ENCODE measurements at regions not wholly inside any gene's neighbourhood (a gene's known extent, or its start where the extent isn't known, plus 50 kb on each side); places are given as distances from the start of the nearest gene placed in this dataset.

DNA sequence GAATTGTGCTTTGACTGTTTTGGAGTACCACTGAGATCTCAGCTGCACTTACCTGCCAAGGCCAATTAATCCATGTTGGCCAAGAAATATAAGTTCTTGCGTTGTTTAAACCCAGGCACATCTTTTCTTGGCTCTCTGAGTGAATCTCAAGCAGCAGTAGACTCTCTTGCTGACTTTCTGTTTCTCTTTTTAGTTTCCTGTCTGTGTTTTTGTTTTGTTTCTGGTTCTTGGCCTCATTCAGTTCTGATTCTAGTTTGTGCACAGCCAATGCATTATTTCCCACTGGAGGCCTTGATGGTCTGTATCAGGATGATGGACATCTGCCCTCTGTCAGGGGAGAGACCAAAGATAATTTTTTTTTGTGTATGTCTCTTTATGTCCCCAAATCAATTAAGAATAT, 379.4 kb downstream of the CDH2 start:
- peaks cover 3% of the 10 kb centered on the region for H3K4me1 Mint-ChIP-seq (ENCODE audit: low read depth, unreplicated experiment)
- no peaks in the 10 kb centered on the region for H3K36me3 Mint-ChIP-seq (ENCODE audit: unreplicated experiment)
- TF ChIP-seq CTCF (IDR thresholded peaks at IDR 0.05; ENCODE audit: partially characterized antibody, unreplicated experiment): no peak
- H3K27me3 Mint-ChIP-seq (ENCODE audit: unreplicated experiment): no peaks in the 10 kb centered on the region
- peaks cover 2% of the 10 kb centered on the region for H3K9me3 Mint-ChIP-seq (ENCODE audit: unreplicated experiment)
- no peak for DNase-seq
- H3K4me3 Mint-ChIP-seq (ENCODE audit: unreplicated experiment): no peak overlapping the region
- H3K27ac Mint-ChIP-seq (ENCODE audit: unreplicated experiment): no peak overlapping the region

DNA sequence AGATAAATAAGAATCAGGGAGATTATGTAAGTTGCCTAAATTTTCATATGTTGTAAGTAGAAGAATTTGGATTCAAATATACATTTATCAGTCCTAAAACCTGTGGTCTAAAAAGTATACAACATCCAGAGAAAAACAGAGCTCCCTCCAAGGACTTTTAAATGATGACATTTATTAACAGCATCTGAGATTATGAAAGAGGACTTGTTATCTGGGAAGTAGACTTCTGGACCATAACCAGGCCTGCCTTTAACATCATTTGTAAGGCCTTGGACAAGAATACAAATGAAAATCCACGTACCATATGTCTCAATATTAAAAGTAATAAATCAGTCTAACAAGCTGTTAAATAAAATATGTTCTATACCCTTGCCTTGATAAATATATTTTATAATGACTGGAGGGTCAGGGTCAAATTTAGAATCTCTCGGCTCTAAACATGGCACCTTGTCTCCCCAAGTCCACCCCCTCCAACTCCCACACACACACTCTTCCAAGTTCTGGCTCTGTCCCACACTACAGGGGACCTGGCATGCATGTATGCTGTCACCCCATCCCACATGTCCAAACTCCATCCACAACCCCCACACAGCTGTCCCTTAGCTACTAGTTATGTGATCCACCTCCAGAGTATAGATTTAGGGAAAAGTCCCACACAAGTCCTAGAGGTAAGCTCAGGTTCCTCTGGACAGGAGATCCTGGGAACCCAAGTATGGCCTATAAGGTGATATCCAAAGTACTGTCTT, 382.6 kb downstream of the CDH2 start:
- peaks cover 2% of the 10 kb centered on the region for H3K4me1 Mint-ChIP-seq (ENCODE audit: low read depth, unreplicated experiment)
- peaks cover 2% of the 10 kb centered on the region for H3K9me3 Mint-ChIP-seq (ENCODE audit: unreplicated experiment)
- H3K36me3 Mint-ChIP-seq (ENCODE audit: unreplicated experiment): no peaks in the 10 kb centered on the region
- H3K4me3 Mint-ChIP-seq (ENCODE audit: unreplicated experiment): no peak overlapping the region
- H3K27ac Mint-ChIP-seq (ENCODE audit: unreplicated experiment): no peak overlapping the region
- no peak for DNase-seq
- no peak for TF ChIP-seq CTCF (IDR thresholded peaks at IDR 0.05; ENCODE audit: partially characterized antibody, unreplicated experiment)
- H3K27me3 Mint-ChIP-seq (ENCODE audit: unreplicated experiment): no peaks in the 10 kb centered on the region

GRCh38 chr18:27793013-27793785, 383.7 kb downstream of the CDH2 start:
- no peaks in the 10 kb centered on the region for H3K36me3 Mint-ChIP-seq (ENCODE audit: unreplicated experiment)
- no peak overlapping the region for H3K4me3 Mint-ChIP-seq (ENCODE audit: unreplicated experiment)
- H3K9me3 Mint-ChIP-seq (ENCODE audit: unreplicated experiment): peaks cover 2% of the 10 kb centered on the region
- no peak for DNase-seq
- TF ChIP-seq CTCF (IDR thresholded peaks at IDR 0.05; ENCODE audit: partially characterized antibody, unreplicated experiment): no peak
- H3K27ac Mint-ChIP-seq (ENCODE audit: unreplicated experiment): no peak overlapping the region
- H3K27me3 Mint-ChIP-seq (ENCODE audit: unreplicated experiment): no peaks in the 10 kb centered on the region
- no peaks in the 10 kb centered on the region for H3K4me1 Mint-ChIP-seq (ENCODE audit: low read depth, unreplicated experiment)

GRCh38 chr18:27789406-27789805, 387.5 kb downstream of the CDH2 start:
- H3K27me3 Mint-ChIP-seq (ENCODE audit: unreplicated experiment): peaks cover 2% of the 10 kb centered on the region
- no peak overlapping the region for H3K4me3 Mint-ChIP-seq (ENCODE audit: unreplicated experiment)
- no peak for TF ChIP-seq CTCF (IDR thresholded peaks at IDR 0.05; ENCODE audit: partially characterized antibody, unreplicated experiment)
- no peak for DNase-seq
- H3K27ac Mint-ChIP-seq (ENCODE audit: unreplicated experiment): no peak overlapping the region
- H3K4me1 Mint-ChIP-seq (ENCODE audit: low read depth, unreplicated experiment): peaks cover 9% of the 10 kb centered on the region
- H3K36me3 Mint-ChIP-seq (ENCODE audit: unreplicated experiment): no peaks in the 10 kb centered on the region
- H3K9me3 Mint-ChIP-seq (ENCODE audit: unreplicated experiment): no peaks in the 10 kb centered on the region

GRCh38 chr18:27787547-27787946, 389.4 kb downstream of the CDH2 start:
- H3K27me3 Mint-ChIP-seq (ENCODE audit: unreplicated experiment): peaks cover 2% of the 10 kb centered on the region
- no peak for DNase-seq
- H3K9me3 Mint-ChIP-seq (ENCODE audit: unreplicated experiment): no peaks in the 10 kb centered on the region
- no peaks in the 10 kb centered on the region for H3K36me3 Mint-ChIP-seq (ENCODE audit: unreplicated experiment)
- no peak for TF ChIP-seq CTCF (IDR thresholded peaks at IDR 0.05; ENCODE audit: partially characterized antibody, unreplicated experiment)
- no peak overlapping the region for H3K27ac Mint-ChIP-seq (ENCODE audit: unreplicated experiment)
- peaks cover 9% of the 10 kb centered on the region for H3K4me1 Mint-ChIP-seq (ENCODE audit: low read depth, unreplicated experiment)
- H3K4me3 Mint-ChIP-seq (ENCODE audit: unreplicated experiment): no peak overlapping the region

All from glutamatergic neuron (in vitro differentiated cells).